Kasumi-1 (cell line): ENCODE measurements at regions not wholly inside any gene's neighbourhood (a gene's known extent, or its start where the extent isn't known, plus 50 kb on each side); places are given as distances from the start of the nearest gene placed in this dataset.

Experiments used
- DNase-seq, 2 experiments: peaks; one replicate each; lab custom pipeline; 2025; lab: John Stamatoyannopoulos, UW

DNA sequence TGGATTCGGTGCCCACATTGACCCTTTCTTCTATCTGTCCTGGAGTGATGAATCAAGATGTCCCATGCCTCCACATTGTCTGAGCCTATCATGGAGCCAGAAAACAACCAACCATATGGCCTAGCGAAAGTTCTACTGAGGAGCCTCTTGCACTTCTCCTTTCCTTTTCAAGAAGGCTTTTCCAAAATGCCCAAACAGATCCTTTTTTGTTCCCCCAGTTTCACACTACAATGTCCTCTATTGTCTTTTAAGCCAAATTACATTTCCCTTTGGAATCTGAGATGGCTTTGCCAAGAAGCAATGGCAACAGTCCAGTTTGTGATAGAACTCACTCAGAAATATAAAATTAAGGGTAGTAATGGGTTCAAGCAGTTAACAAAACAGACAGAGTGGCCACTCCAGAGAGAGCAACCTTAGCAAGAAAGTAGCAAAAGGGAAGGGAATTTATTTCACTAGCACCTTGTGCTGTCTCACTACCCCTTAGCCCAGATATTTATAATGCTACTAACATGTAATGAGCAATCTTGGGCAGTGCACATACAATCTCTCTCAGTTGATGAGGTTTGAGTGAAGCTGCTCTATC lies 194.6 kb upstream of the PDE1C start:
- DNase-seq: no peak

DNA sequence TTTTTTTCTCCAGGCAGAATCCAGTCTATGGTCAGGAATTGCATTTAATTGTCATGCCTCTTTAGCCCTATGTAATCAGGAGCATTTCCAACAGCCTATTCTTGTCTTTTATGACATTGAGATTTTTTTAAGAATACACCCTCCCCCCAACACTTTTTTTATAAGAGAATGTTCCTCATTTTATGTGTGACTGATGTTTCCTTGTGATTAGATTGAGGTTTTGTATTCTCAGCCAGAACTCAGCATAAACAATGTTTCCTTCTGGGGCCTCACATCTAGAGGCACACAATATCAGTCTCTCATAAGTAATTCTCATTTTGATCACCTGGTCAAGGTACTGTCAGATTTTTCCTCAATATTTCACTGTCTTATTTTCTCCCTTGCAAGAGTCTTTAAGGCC lies 193.4 kb upstream of the PDE1C start:
- DNase-seq: no peak

DNA sequence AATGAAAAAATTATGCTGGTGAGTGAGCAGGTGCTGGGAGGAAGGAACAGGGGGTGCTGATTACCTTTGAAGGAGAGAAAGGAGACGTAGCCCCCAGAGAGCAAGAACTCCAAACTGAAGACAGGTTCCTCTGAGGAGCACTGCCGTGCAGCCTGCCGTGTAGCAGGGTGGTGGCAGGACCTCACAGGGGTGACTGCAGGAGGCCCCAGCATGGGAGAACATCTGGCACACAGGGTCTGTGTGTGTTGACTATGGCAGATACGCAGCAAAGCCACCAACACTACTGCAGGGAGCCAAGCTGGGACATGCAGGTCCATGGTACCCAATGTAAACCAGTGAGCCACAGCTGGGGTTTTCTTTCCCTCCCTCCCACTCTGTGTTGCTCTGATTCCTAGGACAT lies 192.1 kb upstream of the PDE1C start:
- DNase-seq: no peak

DNA sequence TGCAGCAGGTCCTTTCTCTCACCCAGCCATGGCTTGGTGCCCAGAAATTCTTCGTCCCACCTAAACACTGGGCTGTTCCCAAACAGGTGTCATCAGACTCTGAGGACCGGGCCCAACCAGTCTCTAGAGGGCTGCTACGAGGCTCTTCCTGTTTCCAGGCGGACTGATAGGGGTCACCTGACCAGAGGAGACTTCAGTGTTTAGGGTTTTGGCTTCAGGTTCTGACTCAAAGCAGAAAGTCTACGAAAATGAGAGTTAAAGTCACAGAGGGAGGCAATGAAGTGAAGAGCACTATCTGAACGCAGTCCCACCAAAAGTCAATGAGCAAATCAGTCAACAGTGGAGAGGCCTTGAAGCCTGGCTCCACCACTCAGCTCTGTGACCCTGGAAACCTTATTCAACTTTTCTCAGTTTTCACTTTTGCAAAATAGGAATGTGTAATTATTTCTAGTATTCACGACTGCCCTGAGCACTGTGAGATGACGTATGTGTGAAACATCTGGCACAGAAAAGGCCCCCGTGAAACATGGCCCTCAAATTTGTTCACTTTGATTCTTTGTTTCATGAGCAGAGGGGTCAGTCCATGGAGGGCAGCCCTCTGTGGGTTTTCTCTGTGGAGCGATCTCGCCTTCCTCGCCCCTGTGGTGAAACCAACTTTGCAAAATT lies 189.9 kb upstream of the PDE1C start:
- DNase-seq: no peak

DNA sequence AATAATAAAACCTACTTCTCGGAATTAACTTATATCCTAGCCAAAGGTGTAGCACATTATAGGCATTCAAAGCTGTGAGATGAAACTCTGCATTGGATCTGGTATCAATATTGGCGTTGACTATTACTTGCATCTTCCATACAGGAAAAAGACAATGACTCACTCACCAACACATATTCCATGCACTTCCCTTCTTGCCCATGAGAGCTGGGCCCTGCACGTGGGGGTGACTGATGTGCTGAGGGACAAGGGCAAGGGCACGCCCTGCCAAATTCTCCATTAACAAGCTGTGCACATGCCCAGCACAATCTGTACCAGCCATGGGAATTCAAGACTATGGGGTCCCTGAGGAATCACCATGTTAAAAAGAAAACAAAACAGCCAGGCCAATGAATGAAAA lies 188.1 kb upstream of the PDE1C start:
- DNase-seq: no peak

DNA sequence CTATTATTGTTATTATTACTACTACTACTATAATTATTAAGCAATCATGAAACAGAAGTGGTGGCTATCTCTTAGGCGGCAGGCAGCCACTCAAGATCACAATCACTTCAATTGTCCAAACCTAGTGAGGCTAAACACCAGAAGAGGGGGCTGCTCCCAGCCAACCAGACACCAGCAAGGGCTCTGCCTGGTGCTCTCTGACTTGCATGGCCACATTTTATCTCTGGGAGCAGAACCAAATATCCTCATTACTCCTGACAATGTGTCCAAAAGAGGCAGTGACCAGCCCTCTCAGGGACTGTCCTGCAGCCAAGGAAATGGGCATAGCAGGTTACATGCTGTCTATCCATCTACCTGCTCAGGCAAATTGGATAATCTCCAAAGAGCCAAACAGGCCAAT lies 187.4 kb upstream of the PDE1C start:
- DNase-seq: no peak

DNA sequence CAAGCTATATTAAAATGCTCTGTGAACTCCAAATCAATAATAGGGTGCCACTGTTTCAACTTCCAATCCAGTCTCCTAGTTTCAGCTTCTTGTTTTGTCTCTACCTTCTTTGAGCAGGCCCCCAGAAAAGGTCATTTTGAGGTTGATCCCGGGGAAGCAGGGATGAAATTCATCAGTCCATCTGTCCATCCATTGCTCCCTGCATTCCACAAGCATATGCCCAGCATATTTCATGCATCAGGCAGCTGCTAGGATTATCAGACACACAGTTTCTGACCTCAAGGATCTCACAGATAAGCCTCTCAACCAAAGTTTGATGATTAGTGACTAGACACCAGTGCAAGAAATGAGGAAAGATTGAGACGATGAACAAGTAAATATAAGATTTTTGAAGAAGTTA lies 186.6 kb upstream of the PDE1C start:
- no peak for DNase-seq

DNA sequence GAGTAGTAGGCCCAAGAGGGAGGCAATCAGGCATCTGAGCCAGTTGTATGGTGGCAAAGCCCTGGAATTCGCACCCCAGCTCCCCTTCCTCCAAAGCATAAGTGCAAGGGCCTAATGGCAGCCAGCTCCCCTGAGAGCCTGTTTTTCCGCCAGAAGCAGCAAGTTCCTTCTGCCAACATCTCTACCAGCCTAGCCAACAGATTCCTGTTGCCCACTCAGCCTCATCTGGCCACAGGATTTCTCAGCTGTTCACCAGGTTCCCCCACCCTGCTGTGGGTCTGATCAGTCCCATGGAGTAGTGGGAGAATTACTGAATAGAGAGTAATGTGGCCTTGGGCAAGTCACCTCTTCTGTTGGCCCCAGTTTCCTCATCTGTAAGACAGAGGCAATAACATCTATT lies 186.2 kb upstream of the PDE1C start:
- DNase-seq: no peak

DNA sequence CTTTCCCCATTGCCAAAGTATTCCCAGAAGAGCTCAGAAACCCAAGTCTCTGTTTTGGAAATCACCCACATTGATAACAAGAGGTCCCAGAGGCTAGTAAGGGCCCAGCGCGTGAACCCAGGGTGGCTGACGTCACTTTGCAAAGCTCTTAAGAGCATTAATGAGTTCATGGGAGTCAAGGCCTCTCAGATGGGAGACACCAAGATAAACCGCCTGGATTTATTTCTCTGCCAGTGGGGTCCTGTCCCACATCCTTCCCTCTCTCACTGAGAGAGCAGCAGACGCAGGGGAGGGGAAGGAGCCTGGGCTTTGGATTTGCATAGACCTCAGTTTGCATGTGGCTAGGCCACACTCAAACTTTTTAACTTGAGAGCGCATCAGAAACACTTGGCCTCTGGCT lies 184.8 kb upstream of the PDE1C start:
- DNase-seq: no peak

DNA sequence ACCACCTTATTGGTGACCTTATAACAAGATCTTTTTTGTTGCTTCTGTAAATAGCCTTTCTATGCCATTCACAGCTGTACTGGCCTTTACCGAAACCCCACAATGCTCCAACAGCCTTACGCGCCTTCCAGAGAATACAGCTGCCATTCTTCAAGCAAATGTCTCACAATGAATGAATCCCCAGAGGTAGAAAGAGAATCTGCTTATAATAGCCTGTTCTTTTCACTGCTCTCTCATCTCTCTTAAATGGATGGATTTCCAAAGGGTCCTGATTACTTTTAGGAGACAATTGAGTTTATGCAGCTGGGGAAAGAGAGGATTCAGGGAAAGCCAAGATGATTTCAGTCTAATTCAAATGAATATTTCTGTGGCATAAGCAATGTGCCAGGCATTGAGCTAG lies 183.1 kb upstream of the PDE1C start:
- DNase-seq: no peak

DNA sequence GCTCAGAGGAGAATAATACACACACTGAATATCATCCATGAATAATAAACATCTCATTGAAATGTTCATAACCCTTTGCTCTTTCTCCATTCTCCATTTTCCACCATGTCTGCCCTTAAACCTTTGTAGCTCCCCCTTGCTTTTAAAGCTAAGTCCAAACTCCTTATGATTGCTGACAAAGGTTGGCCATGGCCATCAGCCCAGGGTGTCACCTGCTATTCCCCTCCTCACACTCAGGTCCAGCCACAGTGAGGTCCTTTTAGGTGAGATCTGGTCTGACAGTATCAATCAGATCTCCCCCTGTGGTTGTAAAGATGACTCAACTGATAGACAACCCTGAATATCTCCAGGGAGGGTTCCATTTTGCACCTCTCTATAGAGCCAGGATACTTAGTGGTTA lies 181.5 kb upstream of the PDE1C start:
- no peak for DNase-seq

DNA sequence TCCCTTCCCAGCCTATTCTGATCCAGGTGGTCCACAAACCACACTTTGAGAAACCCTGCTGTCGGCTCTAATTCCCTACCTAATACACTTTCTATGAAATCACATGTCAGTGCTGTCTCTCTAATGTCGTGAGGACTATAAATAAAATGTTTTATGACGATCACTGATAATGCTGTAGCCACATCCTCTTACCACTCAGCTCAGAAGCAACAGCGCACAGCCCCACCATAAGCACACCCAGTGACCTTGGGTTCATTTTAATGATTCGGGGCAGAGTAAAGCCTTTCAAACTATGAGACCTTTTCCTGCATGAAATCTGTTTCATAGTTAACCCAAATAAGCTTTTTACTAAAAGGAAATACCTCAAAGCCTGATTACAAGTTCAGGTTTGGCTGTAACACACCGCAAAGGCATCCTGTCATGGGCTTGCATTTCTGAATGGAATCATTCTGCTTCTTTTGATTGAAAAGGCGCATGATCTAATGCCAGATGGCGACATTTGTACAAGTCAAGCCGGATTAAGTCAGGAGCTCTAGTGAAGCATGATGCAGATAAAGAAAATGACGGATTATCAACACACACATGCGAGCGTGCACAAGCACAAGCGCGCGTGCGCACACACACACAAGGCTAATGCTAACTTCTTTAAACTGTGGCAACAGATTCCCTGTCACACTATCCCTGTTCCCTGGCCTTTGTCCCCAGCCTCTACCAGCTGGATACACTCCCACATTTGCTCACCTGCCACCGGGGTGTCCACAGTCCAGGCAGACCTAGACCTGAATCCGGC lies 180.5 kb upstream of the PDE1C start:
- DNase-seq: no peak

DNA sequence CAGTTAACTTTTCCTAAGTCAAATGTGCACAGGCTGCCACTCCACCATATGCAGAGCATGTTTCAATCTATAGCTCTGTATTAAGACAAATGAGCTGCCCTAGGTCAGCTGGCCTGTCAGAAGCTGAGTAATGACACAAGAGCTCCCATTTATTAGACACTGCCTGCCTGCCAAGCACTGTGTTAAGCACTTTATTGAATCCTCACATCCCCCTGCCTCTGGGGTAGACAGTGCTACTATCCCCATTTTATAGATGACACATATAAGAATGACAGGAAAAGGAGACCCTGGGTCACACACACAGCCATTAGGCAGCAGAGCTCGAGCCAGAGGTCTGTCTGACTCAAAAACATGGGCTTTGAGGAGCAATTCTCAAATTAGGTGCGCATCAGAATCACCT lies 179.8 kb upstream of the PDE1C start:
- DNase-seq: no peak

DNA sequence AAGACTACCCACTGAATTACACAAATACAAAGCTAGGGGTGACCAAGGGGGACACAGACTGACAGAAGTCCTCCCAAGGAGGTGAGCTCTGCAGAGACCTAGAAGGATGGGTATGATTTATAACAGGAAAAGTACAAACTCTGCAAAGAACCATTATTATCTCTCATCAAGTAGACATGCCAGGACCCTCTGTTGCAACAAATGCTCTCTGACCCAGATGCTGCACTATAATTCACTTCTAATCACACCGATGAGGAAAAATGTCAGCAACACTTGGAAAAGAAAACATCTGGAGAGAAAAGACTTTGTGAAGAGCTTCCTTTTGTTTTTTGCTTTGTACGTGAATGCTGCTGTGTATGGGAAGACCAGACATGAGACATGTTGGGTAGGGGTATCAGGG lies 178.3 kb upstream of the PDE1C start:
- no peak for DNase-seq

DNA sequence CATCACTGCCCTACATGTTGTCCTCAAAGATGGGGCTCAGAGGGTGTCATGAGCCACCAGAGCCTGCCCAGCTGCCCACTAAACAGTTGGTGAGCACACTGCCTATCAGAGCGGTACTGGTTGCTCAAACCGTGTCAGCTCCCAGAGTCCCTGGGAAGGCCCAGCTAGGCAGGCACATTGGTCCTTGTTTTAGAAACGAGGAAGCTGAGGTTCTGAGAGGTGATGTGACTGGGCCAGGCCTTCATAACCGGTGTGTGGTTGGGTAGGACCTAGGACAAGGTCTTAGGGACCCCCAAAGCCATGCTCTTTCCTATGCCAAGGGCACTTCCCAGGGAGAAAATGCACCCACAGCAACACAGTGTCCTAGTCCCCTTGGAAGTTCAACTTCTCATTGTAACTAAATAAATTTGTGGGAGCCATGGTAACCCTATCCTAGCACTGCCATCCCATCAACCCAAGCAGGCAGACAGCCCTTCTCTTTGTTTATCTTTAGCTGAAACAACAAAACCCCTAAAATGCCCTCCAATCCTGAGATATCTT lies 174.7 kb upstream of the PDE1C start:
- DNase-seq: no peak

DNA sequence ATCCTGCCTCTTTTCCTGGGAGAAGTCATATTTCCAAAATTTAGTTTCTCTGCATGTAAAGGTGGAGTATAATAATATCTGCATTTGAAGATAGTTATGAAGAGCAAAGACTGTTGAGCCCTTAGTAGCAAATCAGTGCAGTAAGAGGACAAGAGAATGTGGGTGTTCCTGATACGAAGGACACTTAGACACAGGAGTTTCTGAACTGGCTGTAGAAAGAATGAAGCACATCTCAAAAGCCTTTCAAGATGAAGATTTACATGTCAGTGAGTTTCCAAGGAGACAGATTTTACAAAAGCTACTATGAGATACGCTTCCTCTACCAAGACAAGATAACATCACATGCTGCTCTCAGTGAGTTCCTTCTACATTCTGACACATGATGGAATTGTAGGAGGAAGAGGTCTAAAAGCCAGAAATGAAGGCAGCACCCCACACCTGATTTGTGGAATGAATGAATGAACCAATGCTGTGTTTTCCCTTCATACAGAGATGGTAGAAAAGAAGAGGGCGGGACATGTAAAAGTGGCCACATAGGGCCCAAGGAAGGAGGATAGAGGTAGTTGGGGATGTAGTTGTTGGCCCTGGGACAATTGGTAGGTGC lies 173.6 kb upstream of the PDE1C start:
- DNase-seq: no peak

DNA sequence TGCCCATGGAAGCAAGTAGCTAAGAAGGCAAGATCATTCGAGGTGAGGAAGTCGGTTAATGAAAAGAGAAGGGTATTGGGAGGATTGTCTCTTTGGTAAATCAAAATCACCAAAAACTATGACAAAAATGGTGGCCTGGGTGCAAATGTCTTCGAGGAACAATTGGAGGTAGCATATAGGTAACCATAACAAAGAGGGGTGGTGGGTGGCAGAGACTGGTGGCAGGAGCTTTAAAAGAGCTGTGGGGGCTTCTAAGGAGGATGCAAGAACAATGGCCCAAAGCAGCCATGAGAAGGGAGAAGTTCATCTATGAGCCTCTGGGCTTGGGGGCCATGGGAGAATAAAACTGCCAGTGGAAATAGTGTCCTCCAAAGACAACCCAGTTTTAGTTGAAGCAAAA lies 172.2 kb upstream of the PDE1C start:
- no peak for DNase-seq

DNA sequence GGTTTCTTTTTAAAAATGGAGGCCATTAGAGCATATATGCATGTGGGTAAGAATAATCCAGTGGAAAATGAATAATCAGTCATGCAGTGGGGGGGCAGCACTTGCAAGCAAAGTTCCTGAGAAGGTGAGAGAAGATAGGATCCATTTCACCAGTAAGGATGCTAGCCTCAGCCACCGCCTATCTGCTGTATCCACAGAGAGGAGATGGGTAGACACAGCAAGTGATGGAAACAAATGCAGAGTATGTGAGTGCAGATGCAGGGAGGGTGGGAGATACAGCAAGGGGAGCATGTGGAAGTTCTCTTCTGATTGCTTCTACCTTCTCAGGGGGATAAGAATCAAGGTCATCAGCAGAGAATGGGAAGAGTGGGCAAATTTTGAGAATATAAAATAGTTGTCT lies 171.4 kb upstream of the PDE1C start:
- DNase-seq: no peak

DNA sequence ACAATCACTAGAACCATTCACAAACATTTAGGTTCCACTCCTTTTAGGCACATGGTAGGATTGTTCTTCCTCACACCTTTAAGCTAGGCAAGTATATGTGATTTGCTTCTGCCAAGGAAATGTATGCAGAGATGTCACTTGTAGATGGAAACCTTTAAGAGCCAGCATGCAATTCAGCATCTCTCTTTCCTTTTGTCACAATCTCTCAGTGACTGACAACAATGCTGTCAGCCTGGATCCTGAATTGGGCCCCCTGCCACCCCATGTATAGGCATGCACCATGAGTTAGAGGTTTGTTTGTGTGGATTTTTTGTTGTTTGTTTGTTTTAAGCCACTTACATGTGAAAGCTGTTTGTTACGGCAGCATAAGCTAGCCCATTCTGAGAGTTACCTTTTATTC lies 169.6 kb upstream of the PDE1C start:
- DNase-seq: no peak

DNA sequence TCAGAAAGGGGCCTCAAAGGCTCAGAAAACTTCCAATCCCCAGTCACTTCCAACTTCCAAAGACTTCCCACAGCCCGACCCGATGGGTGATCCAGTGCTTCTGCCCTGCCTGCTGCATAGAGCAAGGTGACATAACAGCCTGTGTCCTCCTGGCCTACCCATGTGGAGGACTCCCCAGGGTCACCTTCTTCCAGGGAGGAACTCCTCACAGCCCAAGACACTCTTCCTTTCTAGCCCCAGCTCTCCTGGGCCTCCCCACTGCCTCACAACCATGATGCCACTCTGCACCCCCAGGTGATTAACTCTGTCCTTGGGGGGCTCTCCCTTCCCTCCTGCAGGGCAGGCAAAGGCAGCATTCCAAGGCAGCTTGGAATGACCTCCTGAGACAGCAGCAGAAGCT lies 158.4 kb upstream of the PDE1C start:
- no peak for DNase-seq

DNA sequence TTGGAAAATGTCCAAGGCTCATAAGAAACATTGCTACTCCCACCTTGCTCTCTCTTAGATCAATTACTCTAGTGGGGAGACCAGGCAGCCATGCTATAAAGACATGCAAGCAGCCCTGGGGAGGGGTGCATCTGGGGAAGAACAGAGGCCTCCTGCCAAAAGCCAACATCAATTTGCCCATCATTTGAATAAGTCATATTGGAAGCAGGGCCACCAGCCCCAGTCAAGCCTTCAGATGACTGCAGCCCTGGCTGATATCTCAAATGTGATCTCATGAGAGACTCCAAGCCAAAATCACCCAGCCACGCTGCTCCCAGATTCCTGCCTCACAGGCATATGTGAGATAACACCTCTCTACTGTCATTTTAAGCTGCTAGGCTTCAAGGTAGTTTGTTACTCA lies 157.5 kb upstream of the PDE1C start:
- no peak for DNase-seq

DNA sequence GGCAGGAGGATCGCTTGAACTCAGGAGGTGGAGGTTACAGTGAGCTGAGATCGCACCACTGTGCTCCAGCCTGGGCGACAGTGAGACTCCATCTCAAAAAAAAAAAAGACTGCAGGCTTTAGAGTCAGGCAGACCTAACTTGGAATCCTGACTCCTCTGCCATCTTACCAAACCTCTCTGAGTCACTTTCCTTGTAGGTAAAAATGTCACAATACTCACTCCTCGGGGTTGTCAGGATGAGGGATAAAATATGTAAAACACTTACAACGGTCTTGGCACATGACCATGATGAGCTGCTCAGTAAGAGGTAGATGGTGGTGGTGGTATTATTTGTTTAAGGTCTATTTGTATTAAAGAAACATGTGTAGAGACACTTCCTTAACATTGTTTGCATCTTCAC lies 154.1 kb upstream of the PDE1C start:
- no peak for DNase-seq

DNA sequence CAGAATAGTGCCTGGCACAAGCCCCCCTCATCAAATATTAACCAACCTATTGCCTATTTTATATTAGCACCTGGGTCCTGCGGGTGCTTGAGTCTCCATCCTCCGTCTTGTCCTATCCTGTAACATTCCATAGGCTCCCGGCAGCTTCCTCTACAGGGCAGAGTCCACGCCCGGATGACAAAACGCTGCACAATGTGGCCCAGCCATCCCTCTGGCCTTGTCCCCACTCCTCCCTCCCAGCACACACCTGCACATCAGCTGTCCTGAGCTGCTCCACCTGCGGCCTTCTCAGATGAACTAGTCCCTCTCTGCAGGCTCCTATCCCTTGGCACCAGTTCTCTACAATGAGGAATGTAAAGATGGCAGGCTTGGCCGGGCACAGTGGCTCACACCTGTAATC lies 153.5 kb upstream of the PDE1C start:
- DNase-seq: no peak
